ENCODE measurements at regions not wholly inside any gene's neighbourhood (a gene's known extent, or its start where the extent isn't known, plus 50 kb on each side); places are given as distances from the start of the nearest gene placed in this dataset.

DNA sequence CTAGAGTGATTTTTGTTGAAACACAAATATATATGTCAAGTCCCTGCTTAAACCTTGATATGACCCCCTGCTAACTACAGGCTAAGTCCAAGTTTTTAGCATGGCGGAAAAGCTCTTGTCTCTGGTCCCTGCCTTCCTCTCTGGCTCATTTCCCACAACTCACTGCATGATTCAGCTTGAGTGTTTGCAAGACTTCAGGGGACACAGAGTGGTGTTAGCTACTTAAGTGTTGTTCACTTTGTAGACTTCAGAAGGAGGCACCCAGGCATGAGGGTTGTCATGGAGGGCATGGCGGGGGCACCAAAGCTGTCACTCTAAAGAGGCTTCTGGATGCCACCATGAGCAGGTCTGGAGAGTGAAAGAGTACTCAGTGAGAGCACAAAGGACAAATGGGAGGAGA lies 362.4 kb upstream of the ACTBL2 start:
- TF ChIP-seq POLR2AphosphoS5 (IDR thresholded peaks at IDR 0.05) (no peak), POLR2A (IDR thresholded peaks at IDR 0.05) (no peak)

All from spleen (tissue), 3 donors.